ENCODE measurements at regions not wholly inside any gene's neighbourhood (a gene's known extent, or its start where the extent isn't known, plus 50 kb on each side); places are given as distances from the start of the nearest gene placed in this dataset.

DNA sequence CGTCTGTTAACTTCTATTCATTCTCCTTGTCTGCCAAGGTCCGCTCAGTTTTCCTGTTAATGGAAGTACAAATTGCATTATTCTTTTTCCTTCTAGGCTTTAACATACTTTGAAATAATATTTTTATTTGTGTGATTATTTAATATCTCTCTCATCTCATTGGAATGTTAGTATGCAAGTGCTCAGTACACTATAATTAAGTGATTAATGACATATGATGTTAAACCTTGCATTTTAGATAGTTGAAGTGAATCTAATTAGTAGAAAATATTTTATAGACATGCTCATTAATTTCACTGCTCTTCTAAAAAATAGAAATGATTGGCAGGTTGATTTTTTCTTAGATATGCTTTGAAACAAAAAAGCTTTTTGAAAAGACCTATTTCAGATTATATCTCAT lies 1079.8 kb downstream of the RAPGEF2 start:
- TF ChIP-seq RFX5 (IDR thresholded peaks at IDR 0.05) (no peak), RARB (CRISPR knock-in tag; IDR thresholded peaks at IDR 0.05) (no peak), CHD2 (IDR thresholded peaks at IDR 0.05; ENCODE audit: low read length, partially characterized antibody) (no peak), NFE2L2 (conservative IDR thresholded peaks at IDR 0.05; ENCODE audit: low read length) (no peak), ZFP36 (IDR thresholded peaks at IDR 0.05; ENCODE audit: borderline replicate concordance, partially characterized antibody) (no peak), EP300 (IDR thresholded peaks at IDR 0.05) (no peak), POLR2A (IDR thresholded peaks at IDR 0.05; ENCODE audit: low read length) (no peak), RCOR1 (IDR thresholded peaks at IDR 0.05; ENCODE audit: low read depth, low read length) (no peak), RNF2 (IDR thresholded peaks at IDR 0.05; ENCODE audit: borderline replicate concordance, low read depth) (no peak), CEBPB (IDR thresholded peaks at IDR 0.05) (no peak)
- TF ChIP-seq, protein P1, sequence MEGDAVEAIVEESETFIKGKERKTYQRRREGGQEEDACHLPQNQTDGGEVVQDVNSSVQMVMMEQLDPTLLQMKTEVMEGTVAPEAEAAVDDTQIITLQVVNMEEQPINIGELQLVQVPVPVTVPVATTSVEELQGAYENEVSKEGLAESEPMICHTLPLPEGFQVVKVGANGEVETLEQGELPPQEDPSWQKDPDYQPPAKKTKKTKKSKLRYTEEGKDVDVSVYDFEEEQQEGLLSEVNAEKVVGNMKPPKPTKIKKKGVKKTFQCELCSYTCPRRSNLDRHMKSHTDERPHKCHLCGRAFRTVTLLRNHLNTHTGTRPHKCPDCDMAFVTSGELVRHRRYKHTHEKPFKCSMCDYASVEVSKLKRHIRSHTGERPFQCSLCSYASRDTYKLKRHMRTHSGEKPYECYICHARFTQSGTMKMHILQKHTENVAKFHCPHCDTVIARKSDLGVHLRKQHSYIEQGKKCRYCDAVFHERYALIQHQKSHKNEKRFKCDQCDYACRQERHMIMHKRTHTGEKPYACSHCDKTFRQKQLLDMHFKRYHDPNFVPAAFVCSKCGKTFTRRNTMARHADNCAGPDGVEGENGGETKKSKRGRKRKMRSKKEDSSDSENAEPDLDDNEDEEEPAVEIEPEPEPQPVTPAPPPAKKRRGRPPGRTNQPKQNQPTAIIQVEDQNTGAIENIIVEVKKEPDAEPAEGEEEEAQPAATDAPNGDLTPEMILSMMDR (IDR thresholded peaks at IDR 0.05): no peak
